Endothelial cell of umbilical vein (primary cell): ENCODE measurements at regions not wholly inside any gene's neighbourhood (a gene's known extent, or its start where the extent isn't known, plus 50 kb on each side); places are given as distances from the start of the nearest gene placed in this dataset.

ENCODE experiments used
- BruUV-seq: library from RNA; stranded (reverse); fragments of 400-500 nt; replicated peaks from 2 replicates; lab custom pipeline; 2021; lab: Mats Ljungman, UMichigan
- CTCF ChIA-PET: fragments of 300-600, 350-600 bp; sonication (Branson Sonifier 250); formaldehyde crosslinking; loops from one replicate; lab custom pipeline; 2021; ENCODE audit warnings: antibody characterized with exemption, inconsistent platforms; lab: Charles Lee
- POLR2A ChIA-PET: fragments of 300-600, 350-600 bp; sonication (Branson Sonifier 250); formaldehyde crosslinking; loops from one replicate; lab custom pipeline; 2021; ENCODE audit warnings: antibody characterized with exemption, inconsistent platforms; lab: Charles Lee
- DNase-seq: peaks from one replicate; pipeline ENCODE4 v3.0.0-alpha.2; 2011; ENCODE audit warnings: low read depth, low spot score
- FAIRE-seq: peaks from 2 replicates; lab custom pipeline; 2011; peaks lifted over from hg19 to GRCh38; lab: Jason Lieb, UNC
- H2AFZ ChIP-seq: 2 replicates; pipeline ENCODE4 v1.6.0; 2012; ENCODE audit warnings: low read depth, low read length, control low read depth, inconsistent platforms
- H3K27ac ChIP-seq: 2 replicates; pipeline ENCODE4 v1.5.1; 2011; ENCODE audit warnings: low read depth, mild to moderate bottlenecking, control low read depth, low read length, moderate library complexity; ENCODE audit not compliant: insufficient read depth
- H3K27me3 ChIP-seq, 2 experiments: 2 replicates each; pipeline versions ENCODE4 v1.6.0 to v1.6.1; 2011; ENCODE audit warnings: low read length in 2 of 2, mixed read lengths in 1 of 2; ENCODE audit not compliant: control insufficient read depth in 2 of 2, insufficient read depth in 2 of 2
- H3K36me3 ChIP-seq, 2 experiments: 2 replicates in 1 of 2; 3 replicates in 1 of 2; pipeline ENCODE4 v1.5.1; 2011; ENCODE audit warnings: low read length in 2 of 2, mild to moderate bottlenecking in 1 of 2, moderate library complexity in 1 of 2; ENCODE audit not compliant: control insufficient read depth in 2 of 2, insufficient read depth in 2 of 2; ENCODE audit errors: extremely low read depth in 1 of 2
- H3K4me1 ChIP-seq: 3 replicates; pipeline ENCODE4 v1.5.1; 2011; ENCODE audit warnings: mild to moderate bottlenecking, low read length; ENCODE audit not compliant: control insufficient read depth, insufficient read depth; ENCODE audit errors: extremely low read depth
- H3K4me2 ChIP-seq: 2 replicates; pipeline ENCODE4 v1.6.1; 2011; ENCODE audit warnings: low read length, control low read depth, mixed read lengths; ENCODE audit not compliant: insufficient read depth
- H3K4me3 ChIP-seq, 3 experiments: fragments of 200-600 bp in 1 of 3; sonication (generic), shearing (Covaris generic) in 1 of 3; replicated peaks in 1 of 3; 2 replicates each; pipeline ENCODE4 v1.5.1; 2011 to 2016; ENCODE audit warnings: control low read depth in 3 of 3, low read length in 3 of 3, mild to moderate bottlenecking in 2 of 3, inconsistent platforms in 1 of 3, low read depth in 1 of 3, moderate library complexity in 1 of 3; ENCODE audit not compliant: insufficient read depth in 1 of 3
- H3K79me2 ChIP-seq: 2 replicates; pipeline ENCODE4 v1.6.0; 2012; ENCODE audit warnings: low read length, inconsistent platforms; ENCODE audit not compliant: control insufficient read depth, insufficient read depth
- H3K9ac ChIP-seq: replicated peaks from 2 replicates; pipeline ENCODE3; 2011; ENCODE audit warnings: low read length, control low read depth; ENCODE audit not compliant: insufficient read depth; ENCODE audit errors: extremely low read depth
- H3K9me1 ChIP-seq: replicated peaks from 3 replicates; pipeline ENCODE4 v1.6.0; 2011; ENCODE audit warnings: mild to moderate bottlenecking, low read length; ENCODE audit not compliant: control insufficient read depth, insufficient read depth; ENCODE audit errors: extremely low read depth
- H3K9me3 ChIP-seq: replicated peaks from 2 replicates; pipeline ENCODE4 v1.5.1; 2012; ENCODE audit warnings: low read length, inconsistent platforms; ENCODE audit not compliant: control insufficient read depth, insufficient read depth
- H4K20me1 ChIP-seq: replicated peaks from 2 replicates; pipeline ENCODE3; 2011; ENCODE audit warnings: mild to moderate bottlenecking, low read length; ENCODE audit not compliant: control insufficient read depth, insufficient read depth; ENCODE audit errors: extremely low read depth
- EZH2 ChIP-seq: IDR thresholded peaks from 2 replicates; pipeline ENCODE4 v1.6.1; 2012; ENCODE audit warnings: borderline replicate concordance, low read depth, mild to moderate bottlenecking, moderate library complexity, low read length, inconsistent platforms; ENCODE audit not compliant: severe bottlenecking
- GATA2 ChIP-seq: IDR thresholded peaks from 2 replicates; pipeline ENCODE4 v1.7.0; 2011; ENCODE audit warnings: low read depth, mild to moderate bottlenecking, moderate library complexity, mixed read lengths, low read length; ENCODE audit not compliant: insufficient read length, insufficient read depth
- POLR2A ChIP-seq: IDR thresholded peaks from 2 replicates; pipeline ENCODE4 v1.6.1; 2012; ENCODE audit warnings: low read depth, mild to moderate bottlenecking, control low read depth, low read length
- POLR2AphosphoS5 ChIP-seq: IDR thresholded peaks from 2 replicates; pipeline ENCODE4 v1.6.1; 2012; ENCODE audit warnings: low read depth, mild to moderate bottlenecking, control low read depth, low read length, moderate library complexity; ENCODE audit not compliant: insufficient read depth
- dilution Hi-C: fragments of 300-500 bp; cut with MboI; formaldehyde crosslinking; loops from one replicate; pipeline ENCODE4 v1.15.0; 2019; ENCODE audit warnings: low sequenced_read_pairs; ENCODE audit not compliant: extremely low pct_ligation_motif_present
- intact Hi-C: fragments of 100-400 bp; cut with micrococcal nuclease; formaldehyde crosslinking; loops from one replicate; pipeline ENCODE4 v1.10.0; 2022
- TF ChIP-seq, protein P1 (sequence below): IDR thresholded peaks from 2 replicates; pipeline ENCODE4 v1.6.1; 2011; ENCODE audit not compliant: insufficient read depth, insufficient read length
- TF ChIP-seq, protein P2 (sequence below), 2 donors: IDR thresholded peaks; 1 replicate in 1 of 2; 2 replicates in 1 of 2; pipeline ENCODE4 v1.5.1; 2011; ENCODE audit warnings: low read length in 2 of 2, mild to moderate bottlenecking in 2 of 2, moderate library complexity in 2 of 2, control low read depth in 1 of 2, inconsistent platforms in 1 of 2, low read depth in 1 of 2; ENCODE audit not compliant: insufficient read depth in 1 of 2; ENCODE audit errors: extremely low read depth in 1 of 2

- H3K9me3 ChIP-seq: no peaks in the 10 kb centered on the region
- H3K4me3 ChIP-seq: no peak overlapping the region
- H2AFZ ChIP-seq: no peak overlapping the region
- H3K27me3 ChIP-seq: no peaks in the 10 kb centered on the region
- no peak for TF ChIP-seq EZH2
- TF ChIP-seq GATA2: no peak
- no peak for TF ChIP-seq POLR2A
- TF ChIP-seq, protein P1, sequence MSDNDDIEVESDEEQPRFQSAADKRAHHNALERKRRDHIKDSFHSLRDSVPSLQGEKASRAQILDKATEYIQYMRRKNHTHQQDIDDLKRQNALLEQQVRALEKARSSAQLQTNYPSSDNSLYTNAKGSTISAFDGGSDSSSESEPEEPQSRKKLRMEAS: no peak
- TF ChIP-seq, protein P2, sequence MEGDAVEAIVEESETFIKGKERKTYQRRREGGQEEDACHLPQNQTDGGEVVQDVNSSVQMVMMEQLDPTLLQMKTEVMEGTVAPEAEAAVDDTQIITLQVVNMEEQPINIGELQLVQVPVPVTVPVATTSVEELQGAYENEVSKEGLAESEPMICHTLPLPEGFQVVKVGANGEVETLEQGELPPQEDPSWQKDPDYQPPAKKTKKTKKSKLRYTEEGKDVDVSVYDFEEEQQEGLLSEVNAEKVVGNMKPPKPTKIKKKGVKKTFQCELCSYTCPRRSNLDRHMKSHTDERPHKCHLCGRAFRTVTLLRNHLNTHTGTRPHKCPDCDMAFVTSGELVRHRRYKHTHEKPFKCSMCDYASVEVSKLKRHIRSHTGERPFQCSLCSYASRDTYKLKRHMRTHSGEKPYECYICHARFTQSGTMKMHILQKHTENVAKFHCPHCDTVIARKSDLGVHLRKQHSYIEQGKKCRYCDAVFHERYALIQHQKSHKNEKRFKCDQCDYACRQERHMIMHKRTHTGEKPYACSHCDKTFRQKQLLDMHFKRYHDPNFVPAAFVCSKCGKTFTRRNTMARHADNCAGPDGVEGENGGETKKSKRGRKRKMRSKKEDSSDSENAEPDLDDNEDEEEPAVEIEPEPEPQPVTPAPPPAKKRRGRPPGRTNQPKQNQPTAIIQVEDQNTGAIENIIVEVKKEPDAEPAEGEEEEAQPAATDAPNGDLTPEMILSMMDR (IDR thresholded peaks at IDR 0.05; ENCODE audit: extremely low read depth in 1 of 2, insufficient read depth in 1 of 2, low read depth in 1 of 2, low read length in 2 of 2): no peak
- intact Hi-C loops: no loop called here
- no peaks in the 10 kb centered on the region for H3K79me2 ChIP-seq
- FAIRE-seq (no peak), DNase-seq (no peak)
- POLR2A ChIA-PET: no interaction called here
- no peaks in the 10 kb centered on the region for H3K9me1 ChIP-seq
- no peak overlapping the region for H3K9ac ChIP-seq
- H3K36me3 ChIP-seq: no peaks in the 10 kb centered on the region
- H4K20me1 ChIP-seq: no peaks in the 10 kb centered on the region
- CTCF ChIA-PET: no interaction called here
- no TSS peak for BruUV-seq
- dilution Hi-C loops: no loop called here
- H3K4me1 ChIP-seq: no peaks in the 10 kb centered on the region
- H3K27ac ChIP-seq: no peak overlapping the region
- H3K4me2 ChIP-seq: no peak overlapping the region
Observed at GRCh38 chr10:94093286-94093905, 99.7 kb downstream of the PLCE1 start.

- Histone ChIP-seq H3K9me1 (no peaks in the 10 kb centered on the region), H3K79me2 (no peaks in the 10 kb centered on the region), H3K9ac (no peak overlapping the region), H3K27me3 (no peaks in the 10 kb centered on the region), H3K4me2 (no peak overlapping the region), H3K27ac (no peak overlapping the region), H3K36me3 (no peaks in the 10 kb centered on the region), H3K4me1 (no peaks in the 10 kb centered on the region), H4K20me1 (no peaks in the 10 kb centered on the region), H3K4me3 (no peak overlapping the region), H3K9me3 (no peaks in the 10 kb centered on the region), H2AFZ (no peak overlapping the region)
- TF ChIP-seq GATA2 (no peak), EZH2 (no peak), POLR2AphosphoS5 (no peak), POLR2A (no peak)
- TF ChIP-seq, protein P2 (IDR thresholded peaks at IDR 0.05; ENCODE audit: extremely low read depth in 1 of 2, insufficient read depth in 1 of 2, low read depth in 1 of 2, low read length in 2 of 2): no peak
- TF ChIP-seq, protein P1: no peak
- intact Hi-C loops (no loop called here), dilution Hi-C loops (no loop called here)
- BruUV-seq: no TSS peak
- DNase-seq (no peak), FAIRE-seq (no peak)
- ChIA-PET CTCF (no interaction called here), POLR2A (no interaction called here)
Observed at GRCh38 chr10:94094540-94094939, 100.8 kb downstream of the PLCE1 start.
